CD4-positive, alpha-beta T cell treated with Interleukin-10 for 1 hour (primary cell): ENCODE measurements at regions not wholly inside any gene's neighbourhood (a gene's known extent, or its start where the extent isn't known, plus 50 kb on each side); places are given as distances from the start of the nearest gene placed in this dataset.
"Not testable (repeated sequence)": the region's sequence is repeated elsewhere in the genome, so short reads cannot be mapped to it uniquely, and the experiment has no call there.

Source experiments
- DNase-seq: peaks from one replicate; pipeline ENCODE4 v3.0.0-alpha.2; 2020

GRCh38 chr9:106060885-106061284, 366.5 kb downstream of the TMEM38B start:
- no peak for DNase-seq

DNA sequence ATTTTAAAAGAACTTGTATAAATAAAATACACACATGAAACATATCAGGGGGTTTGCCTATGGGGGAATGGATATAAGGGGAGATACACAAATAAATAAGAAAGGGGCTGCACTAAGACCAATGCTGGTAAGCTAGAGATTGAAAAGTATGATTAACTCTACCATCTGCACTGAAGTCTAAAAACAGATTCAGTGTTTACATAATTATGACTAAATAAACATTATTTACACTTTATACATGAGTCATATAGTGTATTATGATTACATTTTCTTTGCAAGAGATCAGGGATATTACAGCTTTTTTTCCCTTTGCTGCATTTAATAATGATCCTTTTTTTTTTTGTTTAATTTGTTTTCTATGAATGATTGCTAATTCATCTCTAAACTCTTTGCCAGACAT, 367.9 kb downstream of the TMEM38B start:
- no peak for DNase-seq

GRCh38 chr9:106065136-106065535, 370.8 kb downstream of the TMEM38B start:
- DNase-seq = no peak

DNA sequence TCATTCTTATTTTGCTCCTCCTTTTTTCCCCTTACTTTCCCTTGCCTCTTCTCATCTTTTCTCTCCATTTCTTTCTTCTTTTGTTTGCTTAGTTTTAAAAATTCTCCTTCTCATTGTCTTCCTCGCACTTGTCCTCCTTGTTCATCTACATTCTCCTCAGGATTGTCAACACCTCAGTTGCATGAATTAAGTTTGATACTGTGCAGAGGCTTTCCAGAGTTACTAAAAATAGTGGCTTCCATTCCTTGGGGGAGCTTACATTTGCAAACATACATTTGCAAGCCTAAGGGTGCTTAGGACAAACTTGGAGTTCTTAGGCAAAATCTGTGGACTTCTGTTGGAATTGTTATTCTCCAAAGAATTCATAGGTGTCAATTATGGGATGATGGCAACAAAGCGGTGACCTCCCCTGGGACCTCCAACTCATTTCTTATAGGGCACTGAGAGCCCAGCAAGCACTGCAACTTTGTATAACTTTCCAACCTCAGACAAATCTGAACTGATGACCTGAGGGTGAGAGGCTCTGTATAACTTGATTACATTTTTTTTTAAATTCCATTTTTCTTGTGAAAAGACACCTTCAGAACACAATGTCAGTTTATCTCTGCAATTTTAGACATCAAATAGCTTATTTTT, 371.4 kb downstream of the TMEM38B start:
- DNase-seq = no peak

DNA sequence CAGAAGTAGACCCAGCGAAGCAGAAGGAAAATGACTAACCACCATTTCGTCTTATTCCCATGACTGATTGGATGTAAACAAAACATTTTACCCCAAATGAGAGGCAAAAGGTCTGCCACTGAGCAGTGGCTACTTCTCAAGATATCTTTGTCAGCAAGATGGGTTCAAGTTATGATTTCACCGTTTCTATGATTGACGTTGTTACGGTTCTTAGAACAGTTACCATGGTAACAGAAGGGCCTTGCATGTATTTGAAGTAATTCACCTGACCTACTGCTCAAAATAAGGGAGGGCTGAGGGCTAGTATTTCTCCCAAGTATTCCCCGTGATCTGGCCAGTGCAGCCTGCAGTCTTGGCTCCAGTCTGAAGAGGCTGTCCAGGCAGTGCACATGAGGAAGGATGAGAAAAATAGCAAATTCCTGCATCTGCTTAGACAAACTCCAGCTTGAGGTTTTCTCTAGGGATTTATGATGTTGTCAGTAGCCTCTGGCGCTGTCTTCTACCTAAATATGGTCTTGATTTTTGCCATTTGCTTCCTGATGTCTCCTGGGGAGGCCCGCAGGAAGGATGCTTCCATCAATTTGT, 372.7 kb downstream of the TMEM38B start:
- no peak for DNase-seq

DNA sequence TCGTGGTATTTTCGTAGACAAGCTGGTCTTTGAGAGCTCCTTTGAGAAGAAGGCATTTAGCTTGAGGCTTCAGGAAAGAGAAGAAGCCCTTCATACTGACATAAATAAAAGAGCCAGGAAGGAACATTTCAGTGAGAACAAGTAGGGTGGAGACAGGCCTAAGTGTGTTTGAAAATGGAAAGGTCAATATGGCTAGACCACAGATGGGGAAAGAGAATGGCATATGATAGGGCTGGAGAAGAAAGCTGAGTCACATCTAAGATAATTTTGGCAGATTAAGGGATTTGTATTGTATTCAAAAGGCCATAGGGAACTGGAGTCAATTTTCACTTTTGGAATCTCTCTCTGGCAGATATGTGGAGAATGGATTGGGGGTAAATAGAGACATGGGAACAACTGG, 374.9 kb downstream of the TMEM38B start:
- DNase-seq = no peak

GRCh38 chr9:106072421-106072820, 378.1 kb downstream of the TMEM38B start:
- DNase-seq = no peak

DNA sequence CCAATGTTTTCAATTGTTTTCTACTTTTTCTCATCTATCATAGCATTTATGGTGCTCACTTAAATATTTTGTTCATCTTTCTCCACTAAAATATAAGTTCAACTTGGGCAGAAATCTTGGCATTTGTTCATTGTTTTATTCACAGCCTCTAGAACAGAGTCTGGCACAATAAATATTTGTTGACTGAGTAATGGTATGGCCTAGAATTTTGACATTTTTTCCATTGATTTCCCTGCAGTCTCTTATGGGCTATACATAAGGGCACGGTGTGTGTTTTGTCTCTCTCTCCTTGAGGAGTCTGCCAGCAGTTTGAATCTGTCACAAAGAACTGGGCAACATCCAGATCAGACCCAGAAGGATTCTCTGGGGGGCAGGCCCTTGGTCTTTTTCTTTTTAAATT, 379.7 kb downstream of the TMEM38B start:
- no peak for DNase-seq

DNA sequence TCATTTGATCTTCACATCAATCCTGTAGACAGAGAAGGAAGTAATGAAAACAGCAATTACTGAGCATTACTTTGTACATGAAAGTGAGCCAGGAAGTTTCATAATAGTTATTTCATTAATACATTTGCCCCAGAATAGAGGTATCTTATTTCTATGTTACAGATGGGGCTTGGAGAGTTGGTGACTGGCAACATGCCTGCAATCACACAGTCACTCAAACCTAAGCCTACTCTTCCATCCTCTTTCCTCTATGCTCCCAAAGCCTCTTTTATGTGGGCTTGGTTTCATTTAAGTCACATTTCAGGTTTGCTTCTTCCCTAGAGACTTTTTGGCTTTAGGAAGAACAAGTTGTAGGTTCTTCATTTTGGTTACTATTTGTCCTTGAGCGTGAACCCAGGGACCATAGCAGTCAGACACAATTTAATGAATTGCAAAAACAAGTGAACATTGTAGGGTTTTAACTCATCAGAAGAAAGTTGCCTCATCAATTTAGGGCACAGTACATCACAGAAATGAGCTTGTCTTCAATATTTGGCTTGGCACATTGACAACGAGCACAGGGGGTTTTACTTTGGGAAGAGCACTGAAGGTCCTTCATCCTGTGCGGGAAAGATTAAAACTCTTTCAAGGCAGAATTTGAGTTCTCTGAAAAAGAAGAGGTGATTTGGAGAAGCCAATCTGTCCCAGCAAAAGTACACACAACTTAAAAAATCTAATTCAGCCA, 381.1 kb downstream of the TMEM38B start:
- no peak for DNase-seq

- DNase-seq = no peak
Measured at GRCh38 chr9:106075960-106076327, 381.6 kb downstream of the TMEM38B start.

DNA sequence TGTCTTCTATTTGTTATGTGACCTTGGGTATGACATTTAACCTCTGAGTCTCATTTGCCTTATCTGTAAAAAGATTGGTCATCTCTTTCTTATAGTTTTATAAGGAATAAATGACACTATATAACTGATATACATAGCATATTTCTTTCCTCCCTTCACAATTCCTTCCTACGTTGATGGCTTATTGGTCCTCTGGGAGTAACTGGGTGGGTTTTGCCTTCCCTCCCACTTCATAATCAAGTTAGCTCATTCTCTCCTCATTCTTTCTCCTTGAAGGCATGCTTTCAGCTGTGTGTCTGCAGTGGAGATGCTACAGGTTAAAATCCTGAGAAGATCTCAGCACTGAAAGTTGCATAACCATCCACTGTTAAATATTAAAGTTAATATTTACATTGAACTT, 382.4 kb downstream of the TMEM38B start:
- no peak for DNase-seq

DNA sequence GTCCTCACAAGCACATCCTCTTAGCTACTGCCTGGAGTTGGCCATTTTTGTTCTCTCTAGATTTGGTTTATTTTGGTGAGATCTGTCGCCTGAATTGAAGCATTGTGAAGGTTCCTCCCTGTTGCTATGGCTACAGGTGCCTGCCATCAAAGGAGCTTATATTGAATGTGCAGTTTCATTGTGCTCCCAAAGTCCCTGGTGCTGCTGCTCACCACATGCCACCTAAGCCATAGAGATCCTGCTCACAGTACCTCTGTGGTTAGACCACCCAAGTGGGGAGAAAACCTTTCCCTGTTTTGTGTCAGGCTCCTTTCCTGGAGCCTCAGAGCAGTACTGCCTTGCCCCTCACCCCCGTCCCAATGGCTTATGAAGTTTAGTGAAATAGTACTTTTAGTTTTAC, 383.4 kb downstream of the TMEM38B start:
- DNase-seq = no peak

DNA sequence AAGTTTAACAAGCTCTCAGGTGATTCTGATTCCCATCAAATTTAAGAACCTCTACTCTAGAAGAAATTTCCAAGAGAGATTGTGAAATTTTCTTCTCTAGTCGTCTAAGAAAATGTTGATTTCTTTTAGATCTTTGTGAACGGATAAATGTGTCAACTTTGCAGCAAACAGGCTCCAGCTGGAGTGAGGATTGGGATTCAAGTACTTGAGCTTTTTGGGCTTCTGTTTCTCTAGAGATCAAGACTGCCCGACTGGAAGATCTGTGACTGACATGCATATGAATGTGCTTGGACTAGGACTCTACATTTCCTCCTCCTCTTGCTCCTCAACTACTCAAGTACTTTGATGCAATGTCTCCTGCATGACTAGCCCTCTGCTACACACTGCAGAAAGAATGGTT, 388.3 kb downstream of the TMEM38B start:
- no peak for DNase-seq

DNA sequence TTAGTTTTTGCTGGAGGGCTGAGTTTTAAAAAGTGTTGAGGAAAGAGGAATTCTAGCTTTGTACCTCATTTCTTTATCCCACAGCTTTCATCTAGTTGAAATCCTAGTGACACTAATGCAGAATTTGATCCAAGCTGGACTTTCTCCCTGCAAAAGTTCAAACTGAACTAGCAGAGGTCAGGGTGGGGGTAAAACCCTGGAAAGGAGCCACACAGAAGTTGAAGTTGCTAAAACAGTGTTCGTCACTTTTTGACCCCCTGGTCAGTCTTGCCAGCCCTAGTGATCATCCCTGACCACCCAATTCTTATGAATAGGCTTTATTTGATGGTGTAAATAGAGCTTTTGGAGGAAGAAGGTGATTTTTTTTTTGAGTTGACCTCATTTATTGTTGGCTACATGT, 390.4 kb downstream of the TMEM38B start:
- no peak for DNase-seq

GRCh38 chr9:106085479-106085878, 391.1 kb downstream of the TMEM38B start:
- DNase-seq = no peak

- DNase-seq = no peak
Measured at GRCh38 chr9:106092083-106092482, 397.7 kb downstream of the TMEM38B start.

- no peak for DNase-seq
Measured at GRCh38 chr9:106102821-106103220, 408.5 kb downstream of the TMEM38B start.

GRCh38 chr9:106104887-106105286, 410.5 kb downstream of the TMEM38B start:
- no peak for DNase-seq

- DNase-seq = no peak
Measured at GRCh38 chr9:106106396-106106795, 412.1 kb downstream of the TMEM38B start.

DNA sequence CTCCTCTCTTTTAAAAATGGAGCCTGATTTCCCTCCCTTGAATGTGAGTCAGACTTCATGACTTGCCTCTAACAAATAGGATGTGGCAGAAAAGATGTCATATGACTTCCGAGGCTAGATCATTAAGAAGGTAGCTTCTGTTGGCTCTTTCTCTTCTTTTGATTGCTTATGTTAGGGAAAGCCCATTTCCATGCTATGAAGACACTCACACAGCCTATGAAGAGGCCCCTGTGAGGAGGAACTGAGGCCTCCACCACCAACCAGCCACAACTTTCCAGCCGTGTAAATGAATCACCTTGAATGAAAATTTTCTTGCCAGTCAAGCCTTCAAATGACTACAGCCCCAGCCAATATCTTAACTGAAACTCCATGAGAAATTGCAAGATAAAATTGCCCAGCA, 413.4 kb downstream of the TMEM38B start:
- no peak for DNase-seq

DNA sequence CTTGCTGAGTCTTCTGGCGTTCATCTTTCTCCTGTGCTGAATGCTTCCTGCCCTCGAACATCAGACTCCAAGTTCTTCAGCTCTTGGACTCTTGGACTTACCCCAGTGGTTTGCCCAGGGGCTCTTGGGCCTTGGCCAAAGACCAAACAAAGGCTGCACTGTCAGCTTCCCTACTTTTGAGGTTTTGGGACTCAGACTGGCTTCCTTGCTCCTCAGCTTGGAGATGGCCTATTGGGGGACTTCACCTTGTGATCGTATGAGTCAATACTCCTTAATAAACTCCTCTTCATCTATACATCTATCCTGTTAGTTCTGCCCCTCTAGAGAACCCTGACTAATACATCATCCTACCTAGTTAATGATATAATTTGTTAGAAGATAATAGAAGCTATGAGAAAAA, 415.4 kb downstream of the TMEM38B start:
- not testable (repeated sequence) for DNase-seq

DNA sequence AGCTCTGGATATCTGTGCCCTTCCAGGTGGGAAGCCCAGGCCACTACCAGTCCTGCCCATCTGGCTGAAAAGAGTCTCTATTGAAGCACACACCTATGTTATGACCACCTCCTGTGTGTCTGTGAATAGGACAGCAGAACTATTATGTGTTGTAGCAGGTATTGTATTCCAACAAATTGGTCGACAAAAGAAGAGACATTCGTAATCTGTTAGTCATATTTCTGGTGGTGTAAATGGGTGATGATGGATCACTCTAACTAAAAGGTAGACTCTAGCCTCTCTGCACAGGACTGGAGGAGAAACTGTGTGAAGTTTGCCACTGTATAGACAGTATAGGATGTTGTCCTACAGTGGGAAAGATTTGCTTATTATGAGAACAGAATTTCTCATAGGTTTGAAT, 416.1 kb downstream of the TMEM38B start:
- no peak for DNase-seq

- no peak for DNase-seq
Measured at GRCh38 chr9:106111039-106111730, 416.8 kb downstream of the TMEM38B start.

DNA sequence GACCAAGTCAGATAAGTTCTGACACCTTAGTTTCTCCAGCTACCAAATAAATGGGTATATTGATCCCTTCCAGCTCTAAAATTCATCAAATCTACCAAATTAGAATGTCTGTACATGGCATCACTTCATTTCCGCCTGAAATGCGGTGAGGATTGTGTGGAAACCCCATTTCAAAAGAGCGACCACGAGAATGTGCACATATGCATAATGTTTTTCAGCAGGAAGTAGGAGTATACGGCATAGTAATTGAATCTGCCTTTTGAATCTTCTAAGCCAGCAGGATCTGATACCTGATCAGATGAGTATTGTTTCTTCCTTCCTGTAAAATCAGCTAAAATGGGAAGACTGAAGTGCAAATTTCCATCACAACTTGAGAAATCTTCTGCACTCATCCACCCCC, 418.6 kb downstream of the TMEM38B start:
- no peak for DNase-seq
